Gastrocnemius medialis (tissue), 4 donors: ENCODE measurements at regions not wholly inside any gene's neighbourhood (a gene's known extent, or its start where the extent isn't known, plus 50 kb on each side); places are given as distances from the start of the nearest gene placed in this dataset.
"Not testable (repeated sequence)": the region's sequence is repeated elsewhere in the genome, so short reads cannot be mapped to it uniquely, and the experiment has no call there.

Source experiments
- ATAC-seq, 2 donors: fragments of 150-250 bp; one replicate each; pipeline ENCODE4 v1.9.1; 2016
- DNase-seq, 2 donors: peaks; one replicate each; pipeline ENCODE4 v3.0.0-alpha.2; 2019
- H3K27ac ChIP-seq, 4 donors: fragments of 200-600 bp; sonication (generic); 1 replicate in 1 of 4; 2 replicates in 3 of 4; pipeline ENCODE4 v1.5.1; 2016 to 2018; ENCODE audit warnings: mild to moderate bottlenecking in 2 of 4, moderate library complexity in 1 of 4
- H3K27me3 ChIP-seq, 3 donors: fragments of 200-600 bp; sonication (generic) in 2 of 3; 1 replicate in 1 of 3; 2 replicates in 2 of 3; pipeline versions ENCODE4 v1.5.1 to v1.6.0; 2016 to 2019; ENCODE audit warnings: mild to moderate bottlenecking in 1 of 3, moderate library complexity in 1 of 3
- H3K36me3 ChIP-seq, 2 donors: fragments of 200-600 bp; sonication (generic) in 1 of 2; one replicate each; pipeline ENCODE4 v1.5.1; 2017 to 2018
- H3K4me1 ChIP-seq, 2 donors: fragments of 200-600 bp; sonication (generic) in 1 of 2; one replicate each; pipeline ENCODE4 v1.5.1; 2016 to 2017; ENCODE audit warnings: mild to moderate bottlenecking in 2 of 2
- H3K4me3 ChIP-seq, 4 donors: fragments of 200-600 bp; sonication (generic) in 3 of 4; 1 replicate in 1 of 4; 2 replicates in 3 of 4; pipeline ENCODE4 v1.5.1; 2016 to 2019; ENCODE audit warnings: mild to moderate bottlenecking in 2 of 4
- H3K9me3 ChIP-seq, 3 donors: fragments of 200-600 bp; sonication (generic) in 2 of 3; 1 replicate in 1 of 3; 2 replicates in 2 of 3; pipeline ENCODE4 v1.5.1; 2016 to 2019
- CTCF ChIP-seq, 5 experiments: fragments of 450-650 bp in 3 of 5; fragments of 200-600 bp in 2 of 5; sonication (generic) in 2 of 5; IDR thresholded peaks in 4 of 5; conservative IDR thresholded peaks in 1 of 5; 1 replicate in 4 of 5; 2 replicates in 1 of 5; pipeline ENCODE4 v1.5.1; 2016 to 2019; ENCODE audit warnings: antibody characterized with exemption in 5 of 5, mild to moderate bottlenecking in 3 of 5, moderate library complexity in 3 of 5
- POLR2A ChIP-seq, 2 donors: fragments of 450-650 bp; IDR thresholded peaks; one replicate each; pipeline ENCODE4 v1.6.1; 2017; ENCODE audit warnings: antibody characterized with exemption in 2 of 2, mild to moderate bottlenecking in 2 of 2, moderate library complexity in 2 of 2
- in situ Hi-C, 4 donors: fragments of 200-750 bp; cut with MboI; loops; one replicate each; pipeline versions ENCODE4 v1.15.0 to v1.8.0; 2017; ENCODE audit warnings: low sequenced_read_pairs in 4 of 4
- intact Hi-C: fragments of 100-400 bp; cut with DNase I; formaldehyde crosslinking; loops from one replicate; pipeline ENCODE4 v1.15.1; 2023; ENCODE audit warnings: low total_unique reads

GRCh38 chr3:159390656-159391212 is 588.9 kb downstream of the MFSD1 start:
- no peak overlapping the region for H3K4me3 ChIP-seq
- no peaks in the 10 kb centered on the region for H3K27me3 ChIP-seq
- no peak for DNase-seq
- H3K9me3 ChIP-seq = no peaks in the 10 kb centered on the region
- intact Hi-C loops = no loop called here
- H3K4me1 ChIP-seq = no peaks in the 10 kb centered on the region
- no peak for ATAC-seq
- in situ Hi-C loops = no loop called here
- no peaks in the 10 kb centered on the region for H3K36me3 ChIP-seq
- no peak for TF ChIP-seq POLR2A (IDR thresholded peaks at IDR 0.05)
- TF ChIP-seq CTCF (IDR thresholded peaks at IDR 0.05 in 4 of 5, conservative IDR thresholded peaks at IDR 0.05 in 1 of 5) = no peak
- no peak overlapping the region for H3K27ac ChIP-seq

DNA sequence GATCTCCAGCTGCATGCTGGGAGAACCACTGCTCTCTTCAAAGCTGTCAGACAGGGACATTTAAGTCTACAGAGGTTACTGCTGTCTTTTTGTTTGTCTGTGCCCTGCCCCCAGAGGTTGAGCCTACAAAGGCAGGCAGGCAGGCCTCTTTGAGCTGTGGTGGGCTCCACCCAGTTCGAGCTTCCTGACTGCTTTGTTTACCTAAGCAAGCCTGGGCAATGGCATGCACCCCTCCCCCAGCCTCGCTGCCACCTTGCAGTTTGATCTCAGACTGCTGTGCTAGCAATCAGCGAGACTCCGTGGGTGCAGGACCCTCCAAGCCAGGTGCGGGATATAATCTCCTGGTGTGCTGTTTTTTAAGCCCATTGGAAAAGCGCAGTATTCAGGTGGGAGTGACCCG is 591.0 kb upstream of the IL12A start:
- not testable (repeated sequence) for H3K36me3 ChIP-seq

DNA sequence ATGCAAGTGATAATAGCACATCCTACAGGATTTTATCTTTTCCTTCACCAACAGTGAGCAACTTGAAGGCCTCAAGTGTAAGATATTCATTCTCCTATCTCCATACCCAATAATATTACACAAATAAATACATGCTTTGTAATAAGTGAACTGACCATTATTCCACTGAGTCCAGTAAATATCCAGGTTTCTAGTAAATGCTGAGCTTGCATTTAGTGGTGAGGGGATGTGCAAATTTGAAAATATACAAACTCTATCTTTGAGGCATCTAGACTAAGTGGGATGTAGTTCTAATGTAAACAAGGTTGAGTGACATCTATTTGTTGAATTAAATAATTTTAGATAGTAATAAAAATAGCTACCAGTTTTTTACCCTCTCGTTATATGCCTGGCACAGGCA is 587.6 kb upstream of the IL12A start:
- no peak for ATAC-seq
- Histone ChIP-seq H3K27ac (no peak overlapping the region), H3K4me1 (no peaks in the 10 kb centered on the region), H3K9me3 (no peaks in the 10 kb centered on the region), H3K36me3 (no peaks in the 10 kb centered on the region), H3K4me3 (no peak overlapping the region), H3K27me3 (no peaks in the 10 kb centered on the region)
- in situ Hi-C loops = no loop called here
- no peak for DNase-seq
- intact Hi-C loops = no loop called here
- TF ChIP-seq CTCF (IDR thresholded peaks at IDR 0.05 in 4 of 5, conservative IDR thresholded peaks at IDR 0.05 in 1 of 5) = no peak

More for the DNA sequence above, 591.0 kb upstream of the IL12A start:
- in situ Hi-C loops, H3K27me3 ChIP-seq, H3K4me1 ChIP-seq, H3K27ac ChIP-seq, ATAC-seq, intact Hi-C loops, H3K4me3 ChIP-seq, H3K9me3 ChIP-seq, DNase-seq: not testable (repeated sequence)

DNA sequence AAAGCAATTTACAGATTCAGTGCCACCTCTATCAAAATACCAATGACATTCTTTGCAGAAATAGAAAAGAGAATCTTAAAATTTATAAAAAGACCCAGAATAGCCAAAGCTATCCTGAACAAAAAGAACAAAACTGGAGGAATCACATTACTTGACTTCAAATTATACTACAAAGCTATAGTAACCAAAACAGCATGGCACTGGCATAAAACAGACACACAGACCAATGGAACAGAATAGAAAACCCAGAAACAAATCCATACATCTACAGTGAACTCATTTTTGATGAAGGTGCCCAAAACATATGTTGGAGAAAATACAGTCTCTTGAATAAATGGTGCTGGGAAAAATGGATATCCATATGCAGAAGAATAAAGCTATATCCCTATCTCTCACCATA is 578.9 kb upstream of the IL12A start:
- intact Hi-C loops, in situ Hi-C loops: not testable (repeated sequence)

DNA sequence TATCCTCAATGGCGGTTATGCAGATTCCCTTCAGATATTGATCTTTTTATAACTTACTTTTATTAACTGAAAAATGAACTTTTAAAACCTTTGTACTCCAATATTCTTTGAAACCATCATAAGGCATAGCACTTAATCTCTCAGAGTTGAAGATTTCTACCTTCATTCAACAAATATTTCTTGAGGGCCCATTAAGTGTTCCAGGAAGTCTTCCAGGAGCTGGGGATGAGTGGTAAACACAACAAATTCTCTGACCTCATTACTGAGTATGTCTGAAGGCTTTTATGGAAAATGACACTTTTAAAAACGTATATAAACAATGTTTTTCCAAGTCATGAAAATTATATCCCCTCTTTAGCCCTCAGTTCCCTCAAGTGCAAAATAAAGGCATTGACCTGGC is 575.3 kb upstream of the IL12A start:
- TF ChIP-seq CTCF (IDR thresholded peaks at IDR 0.05 in 4 of 5, conservative IDR thresholded peaks at IDR 0.05 in 1 of 5) (no peak), POLR2A (IDR thresholded peaks at IDR 0.05) (no peak)
- Histone ChIP-seq H3K27me3 (no peaks in the 10 kb centered on the region), H3K36me3 (no peaks in the 10 kb centered on the region), H3K27ac (no peak overlapping the region), H3K9me3 (peaks cover 0 to 10% (median 0%) of the 10 kb centered on the region in 3 donors), H3K4me1 (no peaks in the 10 kb centered on the region), H3K4me3 (no peak overlapping the region)
- in situ Hi-C loops (no loop called here), intact Hi-C loops (no loop called here)
- ATAC-seq = no peak
- no peak for DNase-seq

More for the DNA sequence above, 578.9 kb upstream of the IL12A start:
- not testable (repeated sequence) for ATAC-seq, H3K36me3 ChIP-seq, H3K4me3 ChIP-seq, DNase-seq, H3K27me3 ChIP-seq, H3K27ac ChIP-seq, H3K4me1 ChIP-seq
- peaks cover 0 to 10% (median 0%) of the 10 kb centered on the region in 3 donors for H3K9me3 ChIP-seq

- TF ChIP-seq POLR2A (IDR thresholded peaks at IDR 0.05) (no peak), CTCF (IDR thresholded peaks at IDR 0.05 in 4 of 5, conservative IDR thresholded peaks at IDR 0.05 in 1 of 5) (no peak)
- DNase-seq (no peak), ATAC-seq (no peak)
- Histone ChIP-seq H3K36me3 (no peaks in the 10 kb centered on the region), H3K4me3 (no peak overlapping the region), H3K4me1 (no peaks in the 10 kb centered on the region), H3K27ac (no peak overlapping the region), H3K27me3 (no peaks in the 10 kb centered on the region), H3K9me3 (no peaks in the 10 kb centered on the region)
- intact Hi-C loops (no loop called here), in situ Hi-C loops (no loop called here)
Observed at GRCh38 chr3:159416856-159417255, 571.8 kb upstream of the IL12A start.
